Islet precursor cell (in vitro differentiated cells): ENCODE measurements at regions not wholly inside any gene's neighbourhood (a gene's known extent, or its start where the extent isn't known, plus 50 kb on each side); places are given as distances from the start of the nearest gene placed in this dataset.
"Not testable (repeated sequence)": the region's sequence is repeated elsewhere in the genome, so short reads cannot be mapped to it uniquely, and the experiment has no call there.

ENCODE experiments used
- DNase-seq: peaks from one replicate; pipeline ENCODE4 v3.0.0-alpha.2; 2018

DNA sequence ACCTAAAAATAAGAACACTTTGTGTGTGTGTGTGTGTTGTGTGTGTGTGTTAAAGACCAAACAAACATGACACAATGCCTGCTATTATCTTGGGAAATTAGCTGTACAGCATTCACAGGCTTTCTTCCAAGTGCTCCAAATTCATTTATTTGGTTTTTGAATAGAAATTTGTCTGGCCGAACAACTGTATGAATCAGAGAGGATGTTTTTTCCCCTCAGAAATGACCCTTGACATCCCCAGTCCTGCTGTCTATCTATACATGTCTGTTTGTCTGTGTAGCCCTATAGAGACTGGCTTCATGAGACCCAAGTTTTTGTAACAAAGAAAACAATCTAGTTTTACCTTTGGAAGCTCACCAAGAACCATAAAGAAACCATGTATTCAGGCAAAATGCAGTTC lies 549.8 kb downstream of the NSUN3 start:
- DNase-seq, result no peak

DNA sequence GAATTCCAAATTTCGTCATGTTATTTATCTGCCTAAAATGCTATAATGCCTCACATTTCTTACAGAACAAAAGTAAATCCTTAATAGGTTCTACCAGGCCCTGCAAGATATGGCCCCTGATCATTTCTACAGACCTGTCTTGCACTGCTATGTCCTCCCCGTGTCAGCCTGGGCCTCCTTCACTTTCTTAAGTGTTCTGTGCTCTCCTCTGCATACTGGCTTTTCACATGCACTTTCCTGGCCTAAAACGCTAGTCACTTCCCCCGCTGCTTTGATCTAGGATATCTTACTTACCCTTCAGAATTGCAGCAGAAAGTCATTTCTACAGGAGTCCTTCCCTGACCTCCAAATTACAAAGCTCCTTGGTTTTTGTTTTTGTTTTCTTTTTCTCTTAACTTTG lies 551.3 kb downstream of the NSUN3 start:
- DNase-seq, result no peak

DNA sequence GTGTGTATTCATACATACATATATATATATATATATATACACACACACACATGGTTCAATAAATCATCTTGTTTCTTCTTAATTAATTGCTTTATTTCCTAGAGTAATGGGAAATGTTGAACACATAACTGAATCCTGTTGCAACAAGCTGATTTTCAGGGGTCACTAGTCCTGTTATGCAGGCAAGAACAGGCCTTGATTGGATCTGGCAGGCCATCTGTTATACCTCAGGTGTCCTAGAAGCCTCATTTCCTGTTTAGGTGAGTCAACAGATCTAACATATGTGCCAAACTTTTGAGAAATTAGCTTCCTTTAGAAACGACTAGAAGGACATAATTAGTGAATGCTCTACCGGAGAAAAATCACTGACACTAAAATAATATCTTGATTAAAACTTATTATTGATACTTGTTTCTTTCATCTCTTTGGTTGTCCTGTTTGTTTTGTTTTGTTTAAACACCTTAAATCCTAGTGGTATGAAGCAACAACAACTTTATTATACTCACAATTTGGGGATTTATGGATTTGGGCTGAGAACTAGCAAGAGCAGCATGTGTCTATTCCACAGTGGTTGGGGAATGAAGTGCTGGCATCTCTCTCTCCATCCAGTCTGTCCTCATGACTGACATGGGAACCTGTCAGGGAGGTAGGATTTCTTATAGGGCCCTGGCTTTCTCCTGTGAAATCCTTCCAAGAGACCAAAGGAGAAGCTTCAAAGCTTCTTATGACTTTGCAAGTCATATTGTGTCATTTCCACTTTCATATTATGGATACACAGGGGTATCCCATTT lies 552.6 kb downstream of the NSUN3 start:
- DNase-seq, result no peak

DNA sequence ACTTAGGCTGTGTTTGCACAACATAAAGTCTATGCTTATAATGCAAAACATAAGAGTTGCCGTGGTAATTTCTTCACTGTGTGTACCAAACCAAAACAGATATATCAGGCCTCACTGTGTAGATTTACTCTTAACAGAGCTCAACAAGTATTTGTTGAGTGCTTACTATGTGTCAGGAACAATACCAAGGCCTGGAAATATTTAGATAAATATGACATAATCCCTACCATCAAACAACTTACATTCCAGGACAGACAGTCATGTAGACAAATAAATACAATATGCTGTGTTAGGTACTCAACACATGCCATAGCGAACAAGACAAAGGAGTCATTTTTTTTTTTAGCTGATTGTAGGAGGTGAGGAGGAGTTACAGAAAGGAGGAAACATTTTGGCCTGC lies 554.0 kb downstream of the NSUN3 start:
- DNase-seq, result no peak

DNA sequence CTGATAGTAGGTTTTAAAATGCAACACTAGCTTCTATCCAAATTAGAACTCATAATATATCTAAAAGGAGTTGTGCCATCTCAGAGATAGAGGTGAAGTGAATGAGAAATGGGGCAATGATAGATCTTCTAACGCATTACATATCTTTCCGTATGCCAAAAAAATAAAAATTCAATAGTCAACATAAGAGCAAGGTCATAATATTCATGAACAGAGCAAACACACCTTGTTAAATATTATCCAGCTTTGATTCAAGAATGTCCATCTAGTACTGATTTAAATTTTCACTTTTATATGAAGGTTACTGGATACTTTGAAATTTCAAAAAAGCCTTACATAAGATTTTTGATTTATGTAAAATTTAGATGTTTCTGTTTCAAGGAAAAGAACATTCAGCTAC lies 554.5 kb downstream of the NSUN3 start:
- no peak for DNase-seq

DNA sequence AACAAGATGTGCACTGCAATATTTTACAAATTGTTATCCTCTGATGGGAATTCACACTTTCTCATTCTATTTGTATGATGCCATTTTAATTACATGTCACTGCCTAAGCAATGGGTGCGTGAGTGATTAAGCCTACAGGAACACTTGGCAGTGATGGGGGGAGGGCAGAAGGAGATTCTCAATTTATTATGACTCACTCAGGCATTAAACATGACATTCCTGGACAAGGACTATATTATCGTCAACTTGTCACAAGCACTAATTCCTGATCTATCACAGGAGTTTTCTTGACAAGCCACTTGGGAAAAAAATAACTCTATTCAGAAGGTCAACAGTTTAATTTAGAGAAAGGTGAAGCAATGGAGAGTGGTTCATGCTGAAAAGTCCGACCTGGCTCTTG lies 556.8 kb downstream of the NSUN3 start:
- DNase-seq, result no peak

DNA sequence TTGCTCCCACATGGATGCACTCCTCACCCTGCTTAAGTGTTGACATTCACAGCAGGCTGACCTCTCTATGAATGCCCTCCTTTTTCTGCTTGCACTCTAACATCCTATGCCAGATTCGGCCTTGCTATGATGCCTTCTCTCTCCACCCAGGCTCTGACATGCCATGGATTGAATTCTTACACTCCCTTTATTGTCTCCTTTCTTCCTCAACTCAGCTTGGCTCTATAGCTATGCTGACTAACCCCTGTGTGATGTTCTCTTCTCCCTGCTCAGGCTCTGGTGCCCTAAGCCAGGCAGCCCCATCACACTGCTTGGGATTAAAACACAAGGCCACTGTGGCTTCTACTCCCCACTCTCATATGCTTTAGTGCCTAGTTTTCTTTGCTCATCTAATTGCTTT lies 563.7 kb downstream of the NSUN3 start:
- no peak for DNase-seq

DNA sequence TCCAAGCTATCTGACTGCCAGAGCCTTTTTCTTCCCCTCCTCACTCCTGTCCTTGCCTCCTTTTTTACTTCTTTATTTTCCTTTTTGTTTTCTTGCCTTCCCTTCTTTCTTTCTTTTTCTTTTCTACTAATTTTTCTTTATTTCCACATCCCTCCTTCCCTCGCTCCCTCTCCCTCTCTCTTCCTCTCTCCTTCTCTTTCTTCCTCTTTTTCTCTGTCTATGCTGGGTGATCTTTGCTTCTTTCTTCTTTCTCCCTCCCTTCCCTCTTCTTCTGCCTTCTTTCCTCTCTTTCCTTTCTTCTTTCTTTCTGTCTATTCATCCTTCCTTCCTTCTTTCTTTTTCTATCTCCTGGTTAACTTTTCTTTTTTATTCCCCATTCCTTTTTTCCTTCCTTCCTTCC lies 564.8 kb downstream of the NSUN3 start:
- DNase-seq, result no peak

DNA sequence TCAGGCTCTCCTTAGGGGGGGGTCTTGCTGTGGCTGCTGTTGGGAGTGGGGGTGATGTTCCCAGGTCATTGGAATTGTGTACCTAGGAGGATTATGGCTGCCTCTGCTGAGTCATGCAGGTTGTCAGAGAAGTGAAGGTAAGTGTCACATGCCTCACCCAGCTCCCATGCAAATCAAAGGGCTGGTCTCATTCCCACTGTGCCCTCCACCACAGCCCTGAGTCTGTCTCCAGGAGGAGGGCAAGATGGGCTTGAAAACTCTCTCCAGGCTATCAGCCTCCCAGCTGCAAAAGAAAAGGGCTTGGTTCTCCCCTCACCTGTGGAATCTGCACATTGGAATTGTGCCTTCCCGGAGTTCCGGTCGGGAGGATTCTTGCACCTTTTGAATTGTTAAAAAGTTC lies 580.5 kb downstream of the NSUN3 start:
- no peak for DNase-seq

DNA sequence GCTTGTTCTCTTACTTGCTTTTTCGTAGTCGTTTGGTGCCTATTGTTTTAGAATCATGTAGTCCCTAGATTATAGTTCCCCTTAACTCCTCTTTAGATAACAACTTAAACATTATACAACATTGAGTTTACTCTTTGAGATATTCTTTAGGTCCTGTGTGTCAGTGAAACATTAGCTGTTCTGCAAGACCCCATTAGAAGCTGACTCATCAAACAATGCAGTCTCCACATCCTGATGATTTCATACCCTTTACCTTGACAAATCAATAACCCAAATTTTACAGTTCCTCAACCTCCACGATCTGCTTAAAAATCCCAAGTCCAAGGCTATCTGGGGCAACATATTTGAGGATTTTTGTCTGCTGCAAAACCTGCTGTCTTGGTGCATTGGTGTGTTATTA lies 582.9 kb downstream of the NSUN3 start:
- no peak for DNase-seq

DNA sequence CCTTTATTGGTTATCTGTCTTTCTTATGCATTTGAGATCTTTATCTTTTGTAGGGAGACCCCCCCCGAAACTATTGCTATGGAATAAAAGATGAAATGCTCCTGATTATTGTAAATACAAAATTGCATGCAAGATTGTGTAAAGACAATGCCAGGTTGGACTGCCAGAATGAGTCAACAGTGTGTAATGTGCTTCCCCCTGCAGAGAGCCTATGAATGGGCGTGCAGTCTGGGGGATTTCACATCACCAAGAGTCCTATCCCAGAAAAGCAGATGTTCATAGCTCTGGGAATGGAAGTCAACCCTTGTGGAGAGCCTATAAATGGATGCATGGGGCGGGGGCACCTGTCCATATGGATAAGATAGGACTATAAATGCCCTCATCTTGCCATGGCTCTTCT lies 584.3 kb downstream of the NSUN3 start:
- DNase-seq, result no peak

DNA sequence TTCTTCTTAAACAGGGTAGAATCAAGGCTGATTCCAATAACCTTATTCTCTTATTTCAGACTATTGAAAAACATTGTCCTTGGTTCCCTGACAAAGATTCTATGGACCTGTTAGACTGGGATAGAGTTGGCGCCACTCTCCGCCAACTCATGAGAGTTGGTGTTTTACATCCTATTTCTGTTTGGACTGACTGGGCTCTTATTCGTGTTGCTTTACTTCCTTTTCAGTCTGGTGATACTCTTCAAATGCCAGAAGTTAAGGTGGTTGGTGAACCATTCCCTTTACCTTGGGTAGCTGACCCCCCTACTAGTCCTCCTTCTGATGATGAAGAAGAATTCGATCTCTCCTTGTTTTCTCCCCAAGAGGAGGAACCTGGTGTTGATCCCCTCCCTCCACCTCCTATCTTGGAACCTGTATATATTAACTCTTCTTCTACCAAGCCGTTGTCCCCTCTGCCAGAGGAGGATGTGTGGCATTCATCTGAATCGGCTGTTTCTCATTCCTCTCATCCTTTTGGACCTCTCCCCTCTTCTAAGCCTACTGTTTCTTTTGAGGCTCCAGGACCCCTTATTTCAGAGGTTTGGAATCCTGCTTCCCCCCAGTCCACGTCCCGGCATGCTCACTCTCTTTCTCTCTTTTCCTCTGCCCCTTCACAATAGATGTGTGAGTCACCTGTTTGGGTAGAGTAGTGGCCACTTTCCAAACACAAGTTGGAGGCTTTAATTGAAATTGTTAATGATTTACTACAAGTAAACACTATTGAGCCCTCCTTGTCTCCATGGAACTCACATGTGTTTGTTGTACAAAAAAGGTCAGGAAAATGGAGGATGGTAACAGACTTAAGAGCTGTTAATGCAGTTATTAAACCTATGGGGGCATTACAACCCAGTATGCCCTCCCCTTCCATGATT lies 585.7 kb downstream of the NSUN3 start:
- not testable (repeated sequence) for DNase-seq

DNA sequence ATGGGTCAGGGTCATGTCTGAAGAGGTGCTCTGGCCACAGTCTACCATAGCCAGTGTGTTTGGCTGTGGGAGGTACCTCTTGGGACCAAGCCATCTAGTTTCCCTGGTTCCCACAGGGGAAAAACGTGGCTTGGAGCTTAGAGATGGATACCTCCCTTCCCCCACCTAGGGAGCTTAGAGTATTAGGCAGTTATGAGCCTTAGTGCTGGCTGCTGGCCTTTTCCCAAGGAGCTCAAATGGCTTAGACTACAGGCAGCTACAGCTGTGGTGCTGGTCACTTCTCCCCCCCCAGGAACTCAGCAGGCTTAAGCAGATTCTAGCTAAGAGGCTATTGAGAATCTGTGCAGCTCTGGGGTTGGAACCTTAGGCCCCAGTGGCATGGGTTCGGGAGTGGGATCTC lies 591.2 kb downstream of the NSUN3 start:
- DNase-seq, result no peak

DNA sequence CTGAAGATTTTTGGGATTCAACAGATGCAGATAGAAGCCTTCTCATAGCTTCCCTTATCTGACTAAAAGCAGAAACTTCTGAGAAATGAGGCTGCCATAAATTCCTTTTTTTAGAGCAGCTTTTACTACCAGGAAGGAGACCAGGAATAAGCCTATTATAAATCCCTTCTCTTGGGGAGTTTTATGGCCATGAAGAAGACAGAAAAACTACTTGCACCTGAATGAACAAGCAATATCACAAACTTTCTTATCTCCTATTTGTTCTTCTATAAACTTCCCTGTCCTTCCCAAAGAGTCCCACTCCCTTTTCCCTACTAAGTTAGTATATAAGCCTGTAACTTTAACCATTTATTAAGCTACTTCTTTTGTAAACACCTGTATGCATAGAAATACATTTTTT lies 603.1 kb downstream of the NSUN3 start:
- no peak for DNase-seq

DNA sequence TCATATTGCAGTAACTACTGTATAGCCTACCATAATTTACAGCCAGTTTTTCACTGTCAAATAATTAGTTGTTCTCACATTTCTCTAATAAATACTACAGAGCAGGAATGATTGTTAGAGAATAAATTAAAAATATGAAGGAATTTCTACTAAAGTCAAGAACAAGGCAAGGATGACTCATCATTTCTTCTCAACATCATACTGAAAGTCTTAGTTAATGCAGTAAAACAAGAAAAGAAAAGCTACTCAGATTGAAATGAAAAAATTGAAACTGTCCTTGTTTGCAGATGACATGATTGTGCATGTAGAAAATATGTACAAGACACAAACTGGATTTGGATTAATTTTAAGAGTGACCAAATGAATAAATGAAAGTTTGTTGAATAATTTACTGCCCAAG lies 608.2 kb downstream of the NSUN3 start:
- no peak for DNase-seq

DNA sequence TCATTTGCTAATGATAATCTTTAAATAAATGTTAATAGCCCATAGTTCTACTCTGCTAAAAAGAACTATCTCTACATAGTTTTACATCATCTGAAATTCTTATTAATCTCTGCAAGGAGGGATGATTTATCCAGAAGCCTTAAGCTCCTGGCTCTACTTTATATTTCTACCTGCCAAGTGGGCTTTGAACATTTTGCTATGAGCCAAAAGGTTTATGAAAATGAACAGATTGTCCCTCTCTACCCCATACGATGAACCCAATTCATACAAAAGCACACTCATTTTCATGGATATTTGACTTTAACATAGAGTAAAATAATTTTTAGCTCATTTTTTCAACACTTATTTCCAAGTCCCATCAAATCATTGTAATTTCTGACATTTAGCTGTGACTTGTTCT lies 611.0 kb downstream of the NSUN3 start:
- no peak for DNase-seq

DNA sequence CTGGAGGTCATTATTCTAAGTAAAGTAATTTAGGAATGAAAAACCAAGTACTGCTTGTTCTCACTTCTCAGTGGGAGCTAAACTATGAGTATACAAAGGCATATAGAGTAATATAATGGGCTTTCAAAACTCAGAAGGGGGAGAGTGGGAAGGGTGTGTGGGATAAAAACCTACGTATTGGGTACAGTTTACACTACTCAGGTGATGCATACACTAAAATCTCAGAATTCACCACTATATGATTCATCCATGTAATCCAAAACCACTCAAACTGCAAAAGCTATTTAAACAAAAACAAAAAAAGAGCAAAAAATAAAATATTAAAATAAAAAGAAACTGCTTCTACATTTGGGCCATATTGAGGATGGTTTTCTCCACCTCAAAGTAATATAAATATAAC lies 623.3 kb downstream of the NSUN3 start:
- no peak for DNase-seq

DNA sequence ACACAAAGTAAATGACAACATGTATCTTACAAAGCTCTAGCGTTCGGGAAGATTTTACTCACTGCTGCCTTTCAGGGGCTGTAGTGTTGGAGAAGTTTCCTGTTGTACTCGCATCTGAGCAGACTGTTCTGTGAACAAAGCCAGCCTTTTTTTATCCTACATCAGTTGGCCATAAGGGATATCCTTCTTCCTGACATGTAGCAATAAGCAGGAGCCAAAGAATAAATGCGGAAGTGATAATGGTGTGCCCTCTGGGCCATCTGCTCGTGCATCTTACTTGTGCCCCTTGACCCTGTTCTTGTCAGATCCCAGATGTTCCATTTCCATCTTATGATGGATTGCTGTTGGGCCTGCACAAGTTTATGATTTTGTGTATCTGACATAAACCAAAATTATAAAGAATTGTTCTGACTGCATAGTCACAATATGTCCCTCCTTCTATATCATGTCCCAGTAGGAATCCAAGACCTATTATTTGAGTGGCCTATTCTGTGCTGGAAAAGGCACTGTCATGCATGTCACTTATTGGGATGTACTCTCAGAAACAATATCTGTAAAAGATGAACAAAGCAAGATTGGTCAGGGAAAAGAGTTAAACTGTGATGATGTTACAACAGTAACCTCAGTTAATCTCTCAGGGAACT lies 631.3 kb downstream of the NSUN3 start:
- no peak for DNase-seq

DNA sequence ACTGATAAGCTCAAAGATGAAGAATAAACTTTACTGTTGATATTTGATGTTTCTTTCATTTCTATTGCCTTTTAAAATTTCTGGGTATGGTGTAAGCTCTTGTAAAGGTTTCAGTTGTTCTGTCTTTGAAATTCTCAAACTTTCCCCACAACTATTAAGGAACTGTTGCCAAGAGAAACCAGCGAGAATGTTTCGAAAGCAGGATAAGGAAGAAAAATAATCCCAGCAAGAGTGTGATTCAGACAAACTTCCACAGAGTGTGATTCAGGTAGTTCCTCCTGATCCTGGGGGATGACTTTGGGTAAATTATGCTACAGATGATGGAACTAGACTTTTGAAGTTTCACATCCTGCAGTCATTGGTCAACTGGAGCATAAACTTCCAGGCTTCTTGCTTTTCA lies 632.0 kb downstream of the NSUN3 start:
- no peak for DNase-seq

DNA sequence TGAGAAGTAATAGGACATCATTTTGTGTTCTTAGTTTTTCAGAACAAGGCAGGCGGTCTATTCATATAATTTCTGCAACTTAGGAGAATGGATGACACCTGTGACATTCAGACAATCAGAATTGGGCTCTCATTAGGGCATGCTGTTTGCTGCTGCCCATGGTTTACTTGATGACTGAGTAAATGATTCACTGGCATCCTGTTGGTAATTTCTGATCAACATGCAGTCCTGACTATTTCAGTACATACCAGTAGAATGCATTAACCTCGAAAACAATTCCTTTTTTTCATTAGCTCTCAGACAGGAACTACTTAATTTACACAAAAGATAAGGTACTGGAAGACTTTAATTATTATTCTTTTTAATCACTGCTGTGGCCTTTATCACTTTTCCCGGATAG lies 641.6 kb downstream of the NSUN3 start:
- DNase-seq, result no peak

DNA sequence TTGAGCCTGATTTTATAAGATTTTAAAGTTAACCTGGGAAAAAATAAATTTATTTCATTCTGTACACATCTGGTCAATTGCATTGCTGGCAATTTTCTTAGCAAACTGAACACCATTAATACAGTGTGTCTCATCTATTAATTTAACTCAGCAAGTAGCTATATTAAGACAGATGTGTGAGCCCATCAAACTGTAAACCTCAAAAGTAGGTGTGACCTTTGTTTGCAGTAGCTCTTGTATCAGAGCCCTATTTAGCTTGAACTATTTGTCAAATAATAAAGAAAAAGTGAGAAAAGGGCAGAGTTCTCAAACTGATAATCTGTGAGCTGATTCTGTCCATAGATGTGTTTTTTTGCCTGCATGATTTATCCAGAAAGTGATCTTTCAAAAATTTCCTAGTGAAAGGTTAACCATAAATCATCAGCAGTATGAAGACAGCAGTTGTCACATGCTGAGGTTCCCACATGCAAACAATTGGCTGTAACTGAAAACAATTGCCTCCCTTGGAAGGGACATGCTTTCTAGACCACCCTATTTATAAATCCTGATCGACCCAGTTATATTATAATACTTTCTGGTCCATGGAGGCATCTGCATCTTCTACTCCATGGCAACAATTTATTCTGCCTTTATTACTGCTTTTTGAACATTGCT lies 646.5 kb downstream of the NSUN3 start:
- DNase-seq, result no peak

DNA sequence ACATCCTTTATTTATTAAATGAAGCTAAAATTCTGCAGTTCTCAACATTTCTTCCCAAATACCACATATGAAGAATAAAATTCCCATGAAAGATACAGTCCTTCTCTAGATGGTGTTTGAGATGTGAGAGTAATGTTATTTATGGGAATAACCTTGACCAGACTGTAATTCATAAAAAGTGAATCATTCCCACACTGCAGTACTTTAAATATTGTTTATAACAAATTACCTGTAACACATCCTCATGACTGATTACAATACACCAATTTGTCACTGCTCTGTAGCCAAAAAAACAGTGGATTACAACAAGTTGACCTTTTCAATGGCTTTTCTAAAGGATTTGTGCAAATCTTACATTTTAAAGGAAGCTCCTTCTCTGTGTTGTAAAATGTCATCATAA lies 651.3 kb downstream of the NSUN3 start:
- no peak for DNase-seq

DNA sequence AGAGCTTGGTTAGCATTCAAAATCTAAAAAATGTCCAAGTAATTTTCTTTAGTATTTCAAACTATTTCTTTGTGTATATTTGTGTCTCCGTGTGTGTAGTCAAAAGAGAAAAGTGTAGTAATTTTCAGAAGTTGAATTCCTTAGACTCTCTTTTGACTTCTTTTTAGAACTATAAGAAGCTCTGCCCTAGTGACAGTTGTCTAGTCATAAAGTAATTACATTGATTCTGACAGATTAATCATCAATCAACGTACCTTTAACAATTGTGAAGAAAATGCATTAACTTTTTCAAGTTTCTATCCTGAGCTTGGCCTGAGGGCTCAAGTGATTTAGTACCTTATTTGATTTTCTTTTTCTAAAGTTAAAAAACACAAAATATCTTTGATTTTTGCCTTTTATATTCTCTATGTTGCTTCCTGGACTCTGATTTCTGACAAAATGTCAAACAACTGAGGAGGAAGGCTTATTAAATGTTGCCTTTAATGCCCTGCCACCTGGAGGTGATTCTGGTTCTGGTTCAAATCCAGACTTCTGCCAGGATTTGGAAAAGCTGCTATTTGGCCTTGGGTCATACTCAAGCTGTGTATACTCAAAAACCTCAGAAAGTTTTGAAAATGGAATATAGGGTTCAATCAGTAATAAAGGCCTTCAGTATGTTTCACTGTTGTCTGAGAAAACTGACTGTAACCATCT lies 653.6 kb downstream of the NSUN3 start:
- no peak for DNase-seq
